Skeletal muscle satellite cell (primary cell): ENCODE measurements at regions not wholly inside any gene's neighbourhood (a gene's known extent, or its start where the extent isn't known, plus 50 kb on each side); places are given as distances from the start of the nearest gene placed in this dataset.

ENCODE experiments used
- H3K27me3 ChIP-seq: 2 replicates; pipeline ENCODE4 v1.7.0; 2013; ENCODE audit warnings: low read length; ENCODE audit not compliant: control insufficient read depth, insufficient read depth
- H3K36me3 ChIP-seq: 2 replicates; pipeline ENCODE4 v1.7.0; 2013; ENCODE audit warnings: mild to moderate bottlenecking, control low read depth, low read length; ENCODE audit not compliant: insufficient read depth
- H3K4me1 ChIP-seq: 2 replicates; pipeline ENCODE4 v1.7.0; 2013; ENCODE audit warnings: low read length; ENCODE audit not compliant: control insufficient read depth, insufficient read depth
- H3K4me2 ChIP-seq: 2 replicates; pipeline ENCODE4 v1.7.0; 2013; ENCODE audit warnings: mild to moderate bottlenecking, low read length
- H3K4me3 ChIP-seq: 2 replicates; pipeline ENCODE4 v1.7.0; 2013; ENCODE audit warnings: low read length
- H3K9ac ChIP-seq: 2 replicates; pipeline ENCODE4 v1.7.0; 2013; ENCODE audit warnings: mild to moderate bottlenecking, low read depth, low read length, moderate library complexity
- H3K9me3 ChIP-seq: replicated peaks from 2 replicates; pipeline ENCODE4 v1.7.0; 2013; ENCODE audit warnings: mild to moderate bottlenecking, control low read depth, low read length

DNA sequence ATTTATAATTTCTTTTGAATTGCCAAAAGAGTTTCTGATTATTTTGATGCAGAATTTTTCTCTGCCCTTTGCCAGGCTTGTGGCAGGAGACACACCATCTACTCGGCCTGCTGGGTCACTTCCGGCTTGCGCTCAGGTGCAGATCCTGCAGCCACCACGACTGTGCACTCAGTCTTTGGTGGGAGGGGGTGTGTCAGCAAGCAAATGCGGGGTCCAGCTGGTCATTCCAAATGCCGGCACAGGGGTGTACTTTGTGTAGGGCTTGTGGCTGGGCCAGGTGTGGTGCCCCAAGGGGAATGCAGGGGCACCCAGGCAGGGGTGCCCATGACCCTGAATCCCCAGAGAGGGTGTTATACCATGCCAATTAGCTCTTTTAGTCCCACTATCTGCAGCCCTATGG lies 673.0 kb downstream of the TLL1 start:
- H3K9me3 ChIP-seq: no peaks in the 10 kb centered on the region
- H3K4me3 ChIP-seq: no peak overlapping the region
- H3K4me2 ChIP-seq: no peak overlapping the region
- H3K9ac ChIP-seq: no peak overlapping the region
- H3K27me3 ChIP-seq: no peaks in the 10 kb centered on the region
- no peaks in the 10 kb centered on the region for H3K4me1 ChIP-seq
- no peaks in the 10 kb centered on the region for H3K36me3 ChIP-seq

DNA sequence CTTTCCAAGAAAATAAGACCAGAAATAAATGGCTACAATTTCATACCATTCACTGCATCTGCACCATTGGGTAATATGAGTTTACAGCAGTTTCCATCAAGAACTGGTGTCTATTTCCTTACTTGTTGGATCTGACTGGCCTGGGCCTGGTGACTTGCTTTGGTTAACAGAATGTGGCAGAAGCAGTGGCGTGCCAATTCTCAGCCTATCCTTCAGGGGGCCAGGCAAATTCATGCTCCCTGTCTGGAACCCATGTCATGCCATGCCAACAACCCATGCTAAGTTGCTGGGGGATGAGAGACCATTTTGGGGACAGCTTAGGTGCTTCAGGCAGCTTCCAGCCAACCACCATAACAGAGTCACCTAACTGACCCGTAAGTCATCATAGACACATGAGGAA lies 656.7 kb downstream of the SPOCK3 start:
- Histone ChIP-seq H3K9me3 (no peaks in the 10 kb centered on the region), H3K27me3 (no peaks in the 10 kb centered on the region), H3K9ac (no peak overlapping the region), H3K36me3 (no peaks in the 10 kb centered on the region), H3K4me3 (no peak overlapping the region), H3K4me2 (no peak overlapping the region), H3K4me1 (no peaks in the 10 kb centered on the region)

DNA sequence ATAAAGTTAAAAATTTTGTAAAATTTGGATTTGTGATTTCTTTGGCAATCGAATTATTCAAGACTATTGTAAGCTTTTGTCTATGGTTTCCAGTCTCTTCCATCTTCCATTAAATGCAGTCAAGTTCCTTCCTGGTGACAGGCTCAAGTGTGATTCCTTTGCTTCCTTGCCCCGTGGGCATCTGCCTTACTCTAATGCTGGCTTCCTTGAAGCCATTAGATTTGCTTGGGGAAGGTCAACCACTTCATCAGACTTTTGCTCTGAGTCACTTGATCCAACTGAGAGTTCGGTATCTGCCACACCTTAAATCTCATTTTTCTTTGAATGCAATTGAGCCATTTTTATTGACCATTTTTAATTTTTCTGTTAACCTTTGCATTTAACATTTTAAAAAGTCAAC lies 648.8 kb downstream of the SPOCK3 start:
- no peak overlapping the region for H3K4me3 ChIP-seq
- no peaks in the 10 kb centered on the region for H3K9me3 ChIP-seq
- H3K9ac ChIP-seq: no peak overlapping the region
- no peak overlapping the region for H3K4me2 ChIP-seq
- no peaks in the 10 kb centered on the region for H3K27me3 ChIP-seq
- no peaks in the 10 kb centered on the region for H3K36me3 ChIP-seq
- H3K4me1 ChIP-seq: no peaks in the 10 kb centered on the region

DNA sequence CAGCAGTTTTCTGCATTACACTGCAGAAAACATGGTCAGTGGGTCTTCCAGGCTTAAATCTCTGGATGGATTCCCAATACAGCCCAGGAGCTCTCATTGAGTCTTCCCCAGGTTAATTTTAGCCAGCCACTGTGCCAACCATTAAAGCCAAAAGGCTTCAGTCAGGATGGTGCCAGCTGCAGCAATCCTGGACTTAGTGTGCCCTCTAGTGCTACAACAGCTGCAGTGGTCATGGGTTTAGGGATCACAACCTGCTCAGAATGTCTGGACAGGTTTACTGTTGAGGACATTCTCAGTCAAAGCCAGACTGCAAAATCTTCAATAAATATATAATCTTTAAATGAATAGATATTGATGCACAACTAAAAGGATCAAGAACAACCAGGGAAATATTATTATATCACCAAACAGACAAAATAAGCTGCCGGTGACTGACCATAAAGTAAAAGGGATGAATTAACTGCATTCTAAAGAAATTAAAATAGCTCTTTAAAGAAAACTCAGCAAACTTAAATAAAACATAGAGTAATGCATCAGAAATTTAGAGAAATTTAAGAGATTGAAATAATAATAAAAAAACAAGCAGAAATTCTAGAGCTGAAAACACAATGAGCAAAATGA lies 639.9 kb downstream of the SPOCK3 start:
- no peaks in the 10 kb centered on the region for H3K36me3 ChIP-seq
- no peak overlapping the region for H3K4me3 ChIP-seq
- H3K27me3 ChIP-seq: no peaks in the 10 kb centered on the region
- H3K9me3 ChIP-seq: no peaks in the 10 kb centered on the region
- H3K4me2 ChIP-seq: no peak overlapping the region
- H3K9ac ChIP-seq: no peak overlapping the region
- no peaks in the 10 kb centered on the region for H3K4me1 ChIP-seq

DNA sequence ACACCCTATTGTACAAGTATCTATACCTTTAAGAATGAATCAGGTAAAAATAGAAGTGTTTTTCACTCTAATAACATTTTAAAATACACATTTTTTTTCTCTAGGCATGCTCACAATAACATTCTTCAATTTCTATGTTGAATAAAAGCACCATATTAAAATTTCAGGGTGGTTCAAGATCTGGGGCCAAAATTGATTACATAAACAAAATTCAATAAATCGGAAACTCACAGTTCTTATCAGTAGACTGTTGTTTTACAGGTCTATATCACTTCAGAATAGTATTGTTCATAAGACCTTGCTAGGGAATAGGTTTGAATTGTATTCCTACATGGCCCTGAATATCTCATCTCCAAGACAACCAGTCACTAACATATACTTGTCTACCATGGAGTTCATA lies 634.0 kb downstream of the SPOCK3 start:
- no peak overlapping the region for H3K9ac ChIP-seq

DNA sequence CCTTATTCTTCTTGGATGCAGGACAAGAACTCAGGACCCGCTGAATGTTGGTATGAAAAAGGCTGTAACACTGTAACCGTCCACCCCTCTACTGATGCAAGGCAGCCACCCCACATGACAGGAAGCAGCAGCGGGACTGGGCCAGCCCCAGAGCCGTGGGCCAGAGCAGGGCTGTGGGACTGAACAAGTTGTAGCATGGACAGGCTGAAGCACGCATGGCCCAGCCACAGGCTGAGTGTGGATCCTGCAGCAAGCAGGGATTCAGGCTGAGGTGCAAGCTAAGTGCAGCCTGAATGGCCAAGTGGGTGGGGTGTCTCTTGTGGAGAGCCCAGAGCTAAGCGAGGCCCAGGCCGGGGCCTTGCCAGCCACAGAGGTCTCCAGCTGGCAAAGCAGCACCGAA lies 632.2 kb downstream of the SPOCK3 start:
- no peak overlapping the region for H3K9ac ChIP-seq
- H3K4me3 ChIP-seq: no peak overlapping the region
- H3K9me3 ChIP-seq: no peaks in the 10 kb centered on the region
- no peaks in the 10 kb centered on the region for H3K27me3 ChIP-seq
- no peak overlapping the region for H3K4me2 ChIP-seq
- no peaks in the 10 kb centered on the region for H3K4me1 ChIP-seq
- no peaks in the 10 kb centered on the region for H3K36me3 ChIP-seq

More for the DNA sequence above, 634.0 kb downstream of the SPOCK3 start:
- Histone ChIP-seq H3K4me2 (no peak overlapping the region), H3K4me1 (no peaks in the 10 kb centered on the region), H3K4me3 (no peak overlapping the region), H3K27me3 (no peaks in the 10 kb centered on the region), H3K9me3 (no peaks in the 10 kb centered on the region), H3K36me3 (no peaks in the 10 kb centered on the region)

DNA sequence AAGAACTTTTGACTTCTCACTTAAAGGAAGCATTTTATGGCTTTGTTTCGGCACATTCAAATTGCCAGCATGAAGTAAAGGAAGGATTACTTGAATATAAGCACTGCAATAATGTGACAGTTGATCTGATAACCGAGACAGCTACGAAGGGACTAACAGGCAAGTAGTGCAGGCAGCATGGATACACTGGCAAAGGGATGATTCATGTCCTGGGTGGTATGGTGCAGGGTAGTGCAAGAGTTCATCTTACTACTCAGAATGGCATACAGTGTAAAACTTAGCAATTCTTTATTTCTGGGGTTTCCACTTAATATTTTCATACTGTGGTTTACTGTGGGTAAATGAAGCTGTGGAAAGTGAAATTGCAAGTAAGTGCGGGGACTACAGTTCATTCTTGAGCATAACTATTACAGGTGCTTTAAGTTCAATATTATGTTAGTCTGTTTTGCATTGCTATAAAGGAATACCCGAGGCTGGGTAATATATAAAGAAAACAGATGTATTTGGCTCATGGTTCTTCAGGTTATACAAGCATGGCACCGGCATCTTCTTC lies 611.8 kb downstream of the SPOCK3 start:
- no peaks in the 10 kb centered on the region for H3K9me3 ChIP-seq
- H3K4me3 ChIP-seq: no peak overlapping the region
- no peak overlapping the region for H3K9ac ChIP-seq
- no peak overlapping the region for H3K4me2 ChIP-seq
- no peaks in the 10 kb centered on the region for H3K36me3 ChIP-seq
- H3K27me3 ChIP-seq: no peaks in the 10 kb centered on the region
- no peaks in the 10 kb centered on the region for H3K4me1 ChIP-seq

DNA sequence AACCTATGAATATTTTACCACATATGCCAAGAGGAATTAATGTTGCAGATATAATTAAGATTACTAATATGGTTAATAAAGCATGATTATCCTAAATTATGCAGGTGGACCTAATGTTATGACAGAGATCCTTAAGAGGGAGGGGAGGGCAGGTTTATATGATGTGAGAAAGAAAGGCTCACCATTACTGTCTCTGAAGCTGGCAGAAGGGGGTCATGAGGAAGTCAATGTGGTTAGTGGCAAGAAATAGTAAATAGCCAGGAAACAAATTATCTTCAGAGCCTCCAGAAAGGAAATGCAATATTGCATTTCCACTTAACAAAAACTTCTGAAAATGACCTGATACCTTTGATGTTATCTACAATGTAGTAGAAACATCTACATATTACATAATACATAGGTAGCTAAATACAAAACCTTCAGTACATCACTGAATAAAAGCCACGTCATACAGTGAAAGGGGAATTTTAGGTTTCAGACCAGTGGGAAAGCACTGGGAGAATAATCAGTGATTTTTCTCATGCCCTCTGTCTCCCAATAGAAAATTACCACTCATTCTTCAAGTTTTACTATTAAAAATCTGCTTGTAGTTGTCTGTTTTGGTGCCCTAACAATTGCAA lies 609.2 kb downstream of the SPOCK3 start:
- Histone ChIP-seq H3K4me1 (no peaks in the 10 kb centered on the region), H3K9ac (no peak overlapping the region)

DNA sequence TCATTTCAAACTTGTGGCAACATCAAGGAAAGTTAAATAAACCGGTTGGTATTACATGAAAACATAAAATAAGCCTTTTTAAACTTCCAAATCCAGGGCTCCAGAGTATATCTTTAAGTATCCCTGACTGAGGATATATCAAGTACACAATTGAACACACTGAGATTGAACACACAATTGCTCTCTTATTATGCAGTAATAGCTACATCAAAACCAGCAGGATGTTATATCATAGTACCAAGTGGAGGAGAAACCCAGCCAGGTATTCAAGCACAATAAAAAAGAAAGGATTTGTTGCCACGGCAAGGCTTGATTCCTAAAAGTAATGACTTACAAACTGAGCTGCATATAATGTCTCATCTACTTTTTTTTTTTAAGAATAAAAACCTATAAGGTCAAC lies 605.8 kb downstream of the SPOCK3 start:
- H3K9me3 ChIP-seq: no peaks in the 10 kb centered on the region
- H3K4me2 ChIP-seq: no peak overlapping the region
- no peaks in the 10 kb centered on the region for H3K27me3 ChIP-seq
- no peaks in the 10 kb centered on the region for H3K4me1 ChIP-seq
- H3K4me3 ChIP-seq: no peak overlapping the region
- no peak overlapping the region for H3K9ac ChIP-seq
- no peaks in the 10 kb centered on the region for H3K36me3 ChIP-seq

More for the DNA sequence above, 609.2 kb downstream of the SPOCK3 start:
- H3K4me3 ChIP-seq: no peak overlapping the region
- no peaks in the 10 kb centered on the region for H3K36me3 ChIP-seq
- H3K9me3 ChIP-seq: no peaks in the 10 kb centered on the region
- no peaks in the 10 kb centered on the region for H3K27me3 ChIP-seq
- no peak overlapping the region for H3K4me2 ChIP-seq

DNA sequence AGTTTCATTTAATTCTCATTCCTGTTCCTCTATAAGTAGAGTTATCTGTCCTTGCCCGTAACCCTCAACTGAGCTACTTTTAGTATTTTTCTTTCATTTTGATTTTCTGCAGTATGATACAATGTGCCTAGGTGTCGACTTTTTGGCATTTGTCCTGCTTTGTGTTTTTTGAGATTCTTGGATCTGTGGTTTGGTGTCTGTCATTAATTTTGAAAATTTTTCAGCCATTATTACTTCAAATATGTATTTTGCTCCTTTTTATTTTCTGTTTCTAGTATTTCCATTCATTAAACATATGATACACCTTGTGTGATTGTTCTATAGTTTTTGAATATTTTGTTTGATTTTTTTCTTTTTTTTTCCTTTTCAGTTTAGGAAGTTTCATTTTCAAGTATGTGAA lies 598.9 kb downstream of the SPOCK3 start:
- Histone ChIP-seq H3K9me3 (no peaks in the 10 kb centered on the region), H3K4me3 (no peak overlapping the region), H3K4me1 (no peaks in the 10 kb centered on the region), H3K27me3 (no peaks in the 10 kb centered on the region), H3K4me2 (no peak overlapping the region), H3K9ac (no peak overlapping the region), H3K36me3 (no peaks in the 10 kb centered on the region)

DNA sequence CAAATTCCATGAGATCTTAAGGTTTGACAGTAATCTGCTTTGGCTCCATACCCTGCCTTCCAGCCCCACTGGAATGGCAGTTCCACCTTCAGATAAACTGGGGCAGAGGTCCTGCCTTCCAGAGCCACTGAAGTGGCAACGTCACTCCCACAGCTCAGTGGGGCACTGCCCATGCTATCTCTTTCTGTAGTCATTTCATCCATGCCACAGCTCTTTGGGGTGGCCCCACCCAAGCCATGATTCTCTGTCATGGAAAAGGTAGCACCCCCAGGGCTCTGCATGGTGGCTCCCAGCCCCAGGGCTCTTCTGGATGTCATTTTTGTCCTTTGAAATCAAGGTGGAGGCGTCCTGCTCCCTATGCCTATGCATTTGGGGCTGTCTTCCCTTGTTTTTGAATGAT lies 596.5 kb downstream of the SPOCK3 start:
- H3K9me3 ChIP-seq: no peaks in the 10 kb centered on the region

DNA sequence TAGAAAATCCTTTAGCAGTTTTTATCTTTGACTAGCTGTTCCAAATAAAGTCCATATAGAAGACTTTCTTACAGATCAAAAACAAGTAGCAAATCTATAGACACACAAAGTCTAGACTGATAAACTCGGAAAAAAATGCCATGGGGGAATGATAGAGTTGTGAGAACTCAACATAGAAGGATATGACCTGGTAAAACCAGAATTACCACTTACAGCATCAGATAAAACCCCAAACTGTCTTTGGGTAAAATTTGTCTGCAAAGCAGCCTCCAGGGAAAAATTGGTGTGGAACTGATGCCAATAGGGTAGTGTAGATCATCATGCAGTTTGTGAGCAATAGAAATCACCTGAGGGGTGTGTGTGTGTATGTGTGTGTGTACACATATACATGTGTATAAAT lies 579.1 kb downstream of the SPOCK3 start:
- Histone ChIP-seq H3K4me2 (no peak overlapping the region), H3K4me3 (no peak overlapping the region), H3K9ac (no peak overlapping the region), H3K36me3 (no peaks in the 10 kb centered on the region), H3K4me1 (no peaks in the 10 kb centered on the region), H3K9me3 (no peaks in the 10 kb centered on the region), H3K27me3 (no peaks in the 10 kb centered on the region)

More for the DNA sequence above, 596.5 kb downstream of the SPOCK3 start:
- Histone ChIP-seq H3K27me3 (no peaks in the 10 kb centered on the region), H3K4me1 (no peaks in the 10 kb centered on the region), H3K9ac (no peak overlapping the region), H3K4me2 (no peak overlapping the region), H3K4me3 (no peak overlapping the region), H3K36me3 (no peaks in the 10 kb centered on the region)
